WTC11 (cell line): ENCODE measurements at regions not wholly inside any gene's neighbourhood (a gene's known extent, or its start where the extent isn't known, plus 50 kb on each side); places are given as distances from the start of the nearest gene placed in this dataset.

Source experiments
- ATAC-seq: fragments of 200-7000 bp; cut with Tn5 transposase; 2 replicates; pipeline ENCODE4 v1.10.0; 2021; ENCODE audit warnings: mild to moderate bottlenecking, moderate library complexity
- CTCF ChIA-PET: fragments of 300-600 bp; sonication (Branson Sonifier 250); formaldehyde crosslinking; loops from one replicate; lab custom pipeline; 2021; ENCODE audit warnings: antibody characterized with exemption; lab: Charles Lee
- POLR2A ChIA-PET: fragments of 350-600 bp; sonication (Branson Sonifier 250); formaldehyde crosslinking; loops from one replicate; lab custom pipeline; 2021; ENCODE audit warnings: antibody characterized with exemption; lab: Charles Lee
- DNase-seq: peaks from one replicate; pipeline ENCODE4 v3.0.0; 2021; ENCODE audit warnings: low spot score
- H3K27ac Mint-ChIP-seq: 2 replicates; pipeline ENCODE4 v1.8.0; 2021; ENCODE audit warnings: mixed read lengths
- H3K27me3 Mint-ChIP-seq: 2 replicates; pipeline ENCODE4 v1.8.0; 2021; ENCODE audit warnings: low read depth, mild to moderate bottlenecking, moderate library complexity, mixed read lengths
- H3K36me3 Mint-ChIP-seq: 2 replicates; pipeline ENCODE4 v1.8.0; 2021; ENCODE audit warnings: mixed read lengths
- H3K4me1 Mint-ChIP-seq: 2 replicates; pipeline ENCODE4 v1.8.0; 2022; ENCODE audit warnings: mixed read lengths
- H3K4me3 Mint-ChIP-seq: 2 replicates; pipeline ENCODE4 v1.8.0; 2021; ENCODE audit warnings: mild to moderate bottlenecking, moderate library complexity, mixed read lengths
- H3K9me3 Mint-ChIP-seq: 2 replicates; pipeline ENCODE4 v1.8.0; 2021; ENCODE audit warnings: mixed read lengths
- ATF1 ChIP-seq: sonication (generic); formaldehyde crosslinking; IDR thresholded peaks from 2 replicates; pipeline ENCODE4 v1.8.1; 2023; ENCODE audit warnings: mild to moderate bottlenecking, moderate library complexity, missing genetic modification reagents
- CREM ChIP-seq: sonication (generic); formaldehyde crosslinking; IDR thresholded peaks from 2 replicates; pipeline ENCODE4 v1.8.1; 2022; ENCODE audit warnings: mild to moderate bottlenecking, missing genetic modification reagents, moderate library complexity
- FOXK1 ChIP-seq: sonication (generic); formaldehyde crosslinking; IDR thresholded peaks from 2 replicates; pipeline ENCODE4 v1.8.0; 2022; ENCODE audit warnings: mild to moderate bottlenecking, moderate library complexity, missing genetic modification reagents
- HMGA2 ChIP-seq: fragments of 250-450 bp; sonication (Bioruptor Pico); IDR thresholded peaks from 2 replicates; pipeline ENCODE4 v1.4.0; 2021; ENCODE audit warnings: mild to moderate bottlenecking, moderate library complexity
- NFYB ChIP-seq: sonication (generic); formaldehyde crosslinking; conservative IDR thresholded peaks from 2 replicates; pipeline ENCODE4 v1.8.0; 2022; ENCODE audit warnings: low read depth, missing genetic modification reagents
- NR3C1 ChIP-seq: sonication (generic); formaldehyde crosslinking; conservative IDR thresholded peaks from 2 replicates; pipeline ENCODE4 v1.8.1; 2023; ENCODE audit warnings: low read depth, mild to moderate bottlenecking, missing genetic modification reagents
- SMAD4 ChIP-seq: sonication (generic); formaldehyde crosslinking; IDR thresholded peaks from 2 replicates; pipeline ENCODE4 v1.8.0; 2022; ENCODE audit warnings: mild to moderate bottlenecking, missing genetic modification reagents
- SOX15 ChIP-seq: fragments of 250-450 bp; sonication (Bioruptor Pico); IDR thresholded peaks from 2 replicates; pipeline ENCODE4 v1.9.0; 2021; ENCODE audit warnings: mild to moderate bottlenecking
- SP1 ChIP-seq: sonication (generic); formaldehyde crosslinking; conservative IDR thresholded peaks from 2 replicates; pipeline ENCODE4 v1.8.1; 2022; ENCODE audit warnings: missing genetic modification reagents
- TCF7 ChIP-seq: sonication (generic); formaldehyde crosslinking; IDR thresholded peaks from 2 replicates; pipeline ENCODE4 v1.8.0; 2022; ENCODE audit warnings: mild to moderate bottlenecking, low read depth, missing genetic modification reagents, moderate library complexity
- TEAD4 ChIP-seq: sonication (generic); formaldehyde crosslinking; IDR thresholded peaks from 2 replicates; pipeline ENCODE4 v1.8.0; 2022; ENCODE audit warnings: mild to moderate bottlenecking, missing genetic modification reagents
- ZBTB21 ChIP-seq: sonication (generic); formaldehyde crosslinking; IDR thresholded peaks from 2 replicates; pipeline ENCODE4 v1.8.1; 2023; ENCODE audit warnings: mild to moderate bottlenecking, missing genetic modification reagents, borderline replicate concordance
- ZNF138 ChIP-seq: sonication (generic); formaldehyde crosslinking; conservative IDR thresholded peaks from 2 replicates; pipeline ENCODE4 v1.8.1; 2022; ENCODE audit warnings: mild to moderate bottlenecking, moderate library complexity, missing genetic modification reagents
- ZNF219 ChIP-seq: sonication (generic); formaldehyde crosslinking; IDR thresholded peaks from 2 replicates; pipeline ENCODE4 v1.8.0; 2023; ENCODE audit warnings: missing genetic modification reagents, mild to moderate bottlenecking, borderline replicate concordance
- ZNF232 ChIP-seq: sonication (generic); formaldehyde crosslinking; IDR thresholded peaks from 2 replicates; pipeline ENCODE4 v1.8.0; 2022; ENCODE audit warnings: mild to moderate bottlenecking, missing genetic modification reagents
- TF ChIP-seq, protein P1 (sequence below): sonication (generic); formaldehyde crosslinking; IDR thresholded peaks from 2 replicates; pipeline ENCODE4 v1.8.0; 2022; ENCODE audit warnings: mild to moderate bottlenecking, missing genetic modification reagents
- TF ChIP-seq, protein P2 (sequence below): sonication (generic); formaldehyde crosslinking; IDR thresholded peaks from 2 replicates; pipeline ENCODE4 v1.8.1; 2023; ENCODE audit warnings: mild to moderate bottlenecking, moderate library complexity, missing genetic modification reagents
- TF ChIP-seq, protein P3 (sequence below): fragments of 250-450 bp; sonication (Bioruptor Pico); IDR thresholded peaks from 2 replicates; pipeline ENCODE4 v1.9.0; 2021; ENCODE audit warnings: mild to moderate bottlenecking, borderline replicate concordance
- TF ChIP-seq, protein P4 (sequence below): fragments of 250-450 bp; sonication (Bioruptor Pico); conservative IDR thresholded peaks from 2 replicates; pipeline ENCODE4 v1.9.0; 2021; ENCODE audit warnings: mild to moderate bottlenecking
- TF ChIP-seq, protein P5 (sequence below): sonication (generic); formaldehyde crosslinking; IDR thresholded peaks from 2 replicates; pipeline ENCODE4 v1.8.1; 2023; ENCODE audit warnings: mild to moderate bottlenecking, missing genetic modification reagents, borderline replicate concordance

DNA sequence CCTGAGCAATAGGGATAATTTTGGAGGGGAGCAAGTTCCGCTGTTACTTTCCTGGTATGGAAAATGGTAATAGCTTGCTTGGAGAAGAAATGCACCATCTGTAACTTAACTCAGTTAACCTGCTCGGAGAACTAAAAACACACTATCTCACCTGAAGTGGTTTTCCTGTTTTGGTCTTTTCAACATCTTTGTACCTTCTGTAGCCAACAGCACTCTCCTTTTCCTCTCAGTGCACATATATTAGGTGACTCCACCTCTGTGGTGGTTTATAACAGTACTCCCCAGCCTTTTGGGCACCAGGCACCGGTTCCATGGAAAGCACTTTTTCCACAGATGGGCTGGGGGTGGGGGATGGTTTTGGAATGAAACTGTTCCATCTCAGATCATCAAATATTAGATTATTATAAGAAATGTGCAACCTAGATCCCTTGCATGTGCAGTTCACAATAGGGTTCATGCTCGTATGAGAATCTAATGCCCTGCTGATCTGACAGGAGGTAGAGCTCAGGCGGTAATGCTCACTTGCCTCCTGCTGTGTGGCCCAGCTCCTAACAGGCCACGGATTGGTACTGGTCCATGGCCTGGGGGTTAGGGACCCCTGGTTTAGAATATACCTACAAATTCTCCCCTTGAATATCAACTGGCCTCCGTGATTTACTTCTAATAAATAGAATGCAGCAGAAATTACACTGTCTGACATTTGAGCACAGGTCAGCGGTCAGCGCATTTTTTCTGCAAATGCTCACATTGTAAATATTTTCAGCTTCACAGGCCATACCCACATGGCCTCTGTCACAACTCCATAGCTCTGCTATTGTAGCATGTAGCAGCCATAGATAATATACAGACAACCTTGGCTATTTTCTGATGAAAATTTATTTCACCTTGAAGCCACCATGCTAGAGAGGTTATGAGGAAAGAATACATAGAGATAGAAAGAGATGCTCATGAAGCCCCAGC, 83.8 kb upstream of the SUCLG2 start (continued):
- TF ChIP-seq, protein P1, sequence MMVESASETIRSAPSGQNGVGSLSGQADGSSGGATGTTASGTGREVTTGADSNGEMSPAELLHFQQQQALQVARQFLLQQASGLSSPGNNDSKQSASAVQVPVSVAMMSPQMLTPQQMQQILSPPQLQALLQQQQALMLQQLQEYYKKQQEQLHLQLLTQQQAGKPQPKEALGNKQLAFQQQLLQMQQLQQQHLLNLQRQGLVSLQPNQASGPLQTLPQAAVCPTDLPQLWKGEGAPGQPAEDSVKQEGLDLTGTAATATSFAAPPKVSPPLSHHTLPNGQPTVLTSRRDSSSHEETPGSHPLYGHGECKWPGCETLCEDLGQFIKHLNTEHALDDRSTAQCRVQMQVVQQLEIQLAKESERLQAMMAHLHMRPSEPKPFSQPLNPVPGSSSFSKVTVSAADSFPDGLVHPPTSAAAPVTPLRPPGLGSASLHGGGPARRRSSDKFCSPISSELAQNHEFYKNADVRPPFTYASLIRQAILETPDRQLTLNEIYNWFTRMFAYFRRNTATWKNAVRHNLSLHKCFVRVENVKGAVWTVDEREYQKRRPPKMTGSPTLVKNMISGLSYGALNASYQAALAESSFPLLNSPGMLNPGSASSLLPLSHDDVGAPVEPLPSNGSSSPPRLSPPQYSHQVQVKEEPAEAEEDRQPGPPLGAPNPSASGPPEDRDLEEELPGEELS: no peak
- TF ChIP-seq TEAD4 (CRISPR knock-in tag) (no peak), SOX15 (CRISPR knock-in tag) (no peak)

DNA sequence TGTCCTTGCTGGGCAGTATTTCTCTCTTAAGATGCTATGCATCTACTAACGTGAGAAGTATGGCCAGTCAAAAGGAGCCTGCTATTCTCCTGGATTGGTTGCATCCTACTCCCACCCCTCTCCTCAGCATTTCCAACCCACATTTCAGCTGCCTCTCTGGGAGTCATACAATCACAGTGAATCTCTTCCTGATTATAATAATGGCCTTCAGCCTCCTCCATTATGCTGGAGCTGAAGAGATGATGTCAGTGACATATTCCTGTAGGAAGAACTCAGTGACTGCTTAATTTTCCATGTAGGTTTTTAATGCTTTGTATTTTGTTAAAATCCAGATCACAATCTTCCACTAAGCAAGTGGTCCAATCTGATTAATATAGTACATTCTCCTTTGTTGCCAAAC, 82.7 kb upstream of the SUCLG2 start:
- Mint-ChIP-seq H3K4me1 (no peaks in the 10 kb centered on the region), H3K36me3 (no peaks in the 10 kb centered on the region), H3K9me3 (peaks cover 4% of the 10 kb centered on the region), H3K27ac (no peak overlapping the region), H3K4me3 (no peak overlapping the region), H3K27me3 (no peaks in the 10 kb centered on the region)
- DNase-seq (no peak), ATAC-seq (no peak)
- POLR2A ChIA-PET: no interaction called here
- CTCF ChIA-PET: no interaction called here
- TF ChIP-seq, protein P2, sequence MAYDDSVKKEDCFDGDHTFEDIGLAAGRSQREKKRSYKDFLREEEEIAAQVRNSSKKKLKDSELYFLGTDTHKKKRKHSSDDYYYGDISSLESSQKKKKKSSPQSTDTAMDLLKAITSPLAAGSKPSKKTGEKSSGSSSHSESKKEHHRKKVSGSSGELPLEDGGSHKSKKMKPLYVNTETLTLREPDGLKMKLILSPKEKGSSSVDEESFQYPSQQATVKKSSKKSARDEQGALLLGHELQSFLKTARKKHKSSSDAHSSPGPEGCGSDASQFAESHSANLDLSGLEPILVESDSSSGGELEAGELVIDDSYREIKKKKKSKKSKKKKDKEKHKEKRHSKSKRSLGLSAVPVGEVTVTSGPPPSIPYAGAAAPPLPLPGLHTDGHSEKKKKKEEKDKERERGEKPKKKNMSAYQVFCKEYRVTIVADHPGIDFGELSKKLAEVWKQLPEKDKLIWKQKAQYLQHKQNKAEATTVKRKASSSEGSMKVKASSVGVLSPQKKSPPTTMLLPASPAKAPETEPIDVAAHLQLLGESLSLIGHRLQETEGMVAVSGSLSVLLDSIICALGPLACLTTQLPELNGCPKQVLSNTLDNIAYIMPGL: no peak
- no peak for TF ChIP-seq ZNF232 (CRISPR knock-in tag)
- no peak for TF ChIP-seq CREM (CRISPR knock-in tag)
- TF ChIP-seq, protein P3, sequence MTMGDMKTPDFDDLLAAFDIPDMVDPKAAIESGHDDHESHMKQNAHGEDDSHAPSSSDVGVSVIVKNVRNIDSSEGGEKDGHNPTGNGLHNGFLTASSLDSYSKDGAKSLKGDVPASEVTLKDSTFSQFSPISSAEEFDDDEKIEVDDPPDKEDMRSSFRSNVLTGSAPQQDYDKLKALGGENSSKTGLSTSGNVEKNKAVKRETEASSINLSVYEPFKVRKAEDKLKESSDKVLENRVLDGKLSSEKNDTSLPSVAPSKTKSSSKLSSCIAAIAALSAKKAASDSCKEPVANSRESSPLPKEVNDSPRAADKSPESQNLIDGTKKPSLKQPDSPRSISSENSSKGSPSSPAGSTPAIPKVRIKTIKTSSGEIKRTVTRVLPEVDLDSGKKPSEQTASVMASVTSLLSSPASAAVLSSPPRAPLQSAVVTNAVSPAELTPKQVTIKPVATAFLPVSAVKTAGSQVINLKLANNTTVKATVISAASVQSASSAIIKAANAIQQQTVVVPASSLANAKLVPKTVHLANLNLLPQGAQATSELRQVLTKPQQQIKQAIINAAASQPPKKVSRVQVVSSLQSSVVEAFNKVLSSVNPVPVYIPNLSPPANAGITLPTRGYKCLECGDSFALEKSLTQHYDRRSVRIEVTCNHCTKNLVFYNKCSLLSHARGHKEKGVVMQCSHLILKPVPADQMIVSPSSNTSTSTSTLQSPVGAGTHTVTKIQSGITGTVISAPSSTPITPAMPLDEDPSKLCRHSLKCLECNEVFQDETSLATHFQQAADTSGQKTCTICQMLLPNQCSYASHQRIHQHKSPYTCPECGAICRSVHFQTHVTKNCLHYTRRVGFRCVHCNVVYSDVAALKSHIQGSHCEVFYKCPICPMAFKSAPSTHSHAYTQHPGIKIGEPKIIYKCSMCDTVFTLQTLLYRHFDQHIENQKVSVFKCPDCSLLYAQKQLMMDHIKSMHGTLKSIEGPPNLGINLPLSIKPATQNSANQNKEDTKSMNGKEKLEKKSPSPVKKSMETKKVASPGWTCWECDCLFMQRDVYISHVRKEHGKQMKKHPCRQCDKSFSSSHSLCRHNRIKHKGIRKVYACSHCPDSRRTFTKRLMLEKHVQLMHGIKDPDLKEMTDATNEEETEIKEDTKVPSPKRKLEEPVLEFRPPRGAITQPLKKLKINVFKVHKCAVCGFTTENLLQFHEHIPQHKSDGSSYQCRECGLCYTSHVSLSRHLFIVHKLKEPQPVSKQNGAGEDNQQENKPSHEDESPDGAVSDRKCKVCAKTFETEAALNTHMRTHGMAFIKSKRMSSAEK (CRISPR knock-in tag): no peak
- no peak for TF ChIP-seq ATF1 (CRISPR knock-in tag)
- TF ChIP-seq TCF7 (CRISPR knock-in tag): no peak
- no peak for TF ChIP-seq HMGA2 (CRISPR knock-in tag)
- no peak for TF ChIP-seq SOX15 (CRISPR knock-in tag)
- no peak for TF ChIP-seq ZBTB21 (CRISPR knock-in tag)
- TF ChIP-seq, protein P4, sequence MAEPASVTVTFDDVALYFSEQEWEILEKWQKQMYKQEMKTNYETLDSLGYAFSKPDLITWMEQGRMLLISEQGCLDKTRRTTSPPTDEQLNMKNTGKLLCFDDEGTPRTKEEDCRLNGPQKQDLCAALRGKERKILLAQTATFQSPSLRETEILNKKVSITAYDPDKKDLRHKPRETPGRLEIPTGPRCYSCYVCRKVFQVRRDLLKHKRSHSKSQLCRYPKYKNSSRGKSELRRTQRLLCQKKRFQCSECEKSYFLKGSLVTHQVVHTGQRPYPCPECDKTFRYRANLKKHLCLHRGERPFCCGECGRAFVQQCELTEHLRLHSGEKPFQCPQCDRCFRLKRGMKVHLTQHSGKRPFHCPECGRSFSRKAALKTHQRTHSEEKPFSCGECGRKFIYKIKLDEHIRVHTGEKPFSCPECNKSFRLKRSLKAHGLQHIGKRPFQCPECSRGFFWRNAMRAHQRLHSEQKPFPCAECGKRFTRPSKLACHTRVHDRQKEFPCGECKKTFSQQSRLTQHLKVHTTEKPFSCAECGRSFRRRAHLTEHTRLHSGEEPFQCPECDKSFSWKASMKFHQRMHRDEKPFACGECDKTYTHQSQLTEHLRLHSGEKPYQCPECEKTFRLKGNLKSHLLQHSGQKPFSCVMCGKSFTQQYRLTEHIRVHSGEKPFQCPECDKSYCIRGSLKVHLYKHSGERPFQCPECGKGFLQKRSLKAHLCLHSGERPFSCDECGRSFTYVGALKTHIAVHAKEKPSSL (CRISPR knock-in tag): no peak
- TF ChIP-seq NFYB (CRISPR knock-in tag): no peak
- TF ChIP-seq NR3C1: no peak
- TF ChIP-seq SMAD4 (CRISPR knock-in tag): no peak
- TF ChIP-seq SP1 (CRISPR knock-in tag): no peak
- TF ChIP-seq, protein P5, sequence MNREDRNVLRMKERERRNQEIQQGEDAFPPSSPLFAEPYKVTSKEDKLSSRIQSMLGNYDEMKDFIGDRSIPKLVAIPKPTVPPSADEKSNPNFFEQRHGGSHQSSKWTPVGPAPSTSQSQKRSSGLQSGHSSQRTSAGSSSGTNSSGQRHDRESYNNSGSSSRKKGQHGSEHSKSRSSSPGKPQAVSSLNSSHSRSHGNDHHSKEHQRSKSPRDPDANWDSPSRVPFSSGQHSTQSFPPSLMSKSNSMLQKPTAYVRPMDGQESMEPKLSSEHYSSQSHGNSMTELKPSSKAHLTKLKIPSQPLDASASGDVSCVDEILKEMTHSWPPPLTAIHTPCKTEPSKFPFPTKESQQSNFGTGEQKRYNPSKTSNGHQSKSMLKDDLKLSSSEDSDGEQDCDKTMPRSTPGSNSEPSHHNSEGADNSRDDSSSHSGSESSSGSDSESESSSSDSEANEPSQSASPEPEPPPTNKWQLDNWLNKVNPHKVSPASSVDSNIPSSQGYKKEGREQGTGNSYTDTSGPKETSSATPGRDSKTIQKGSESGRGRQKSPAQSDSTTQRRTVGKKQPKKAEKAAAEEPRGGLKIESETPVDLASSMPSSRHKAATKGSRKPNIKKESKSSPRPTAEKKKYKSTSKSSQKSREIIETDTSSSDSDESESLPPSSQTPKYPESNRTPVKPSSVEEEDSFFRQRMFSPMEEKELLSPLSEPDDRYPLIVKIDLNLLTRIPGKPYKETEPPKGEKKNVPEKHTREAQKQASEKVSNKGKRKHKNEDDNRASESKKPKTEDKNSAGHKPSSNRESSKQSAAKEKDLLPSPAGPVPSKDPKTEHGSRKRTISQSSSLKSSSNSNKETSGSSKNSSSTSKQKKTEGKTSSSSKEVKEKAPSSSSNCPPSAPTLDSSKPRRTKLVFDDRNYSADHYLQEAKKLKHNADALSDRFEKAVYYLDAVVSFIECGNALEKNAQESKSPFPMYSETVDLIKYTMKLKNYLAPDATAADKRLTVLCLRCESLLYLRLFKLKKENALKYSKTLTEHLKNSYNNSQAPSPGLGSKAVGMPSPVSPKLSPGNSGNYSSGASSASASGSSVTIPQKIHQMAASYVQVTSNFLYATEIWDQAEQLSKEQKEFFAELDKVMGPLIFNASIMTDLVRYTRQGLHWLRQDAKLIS (CRISPR knock-in tag): no peak
- TF ChIP-seq FOXK1 (CRISPR knock-in tag): no peak
- TF ChIP-seq ZNF138 (CRISPR knock-in tag): no peak
- no peak for TF ChIP-seq ZNF219 (CRISPR knock-in tag)
